OCI-LY3 (cell line): ENCODE measurements at regions not wholly inside any gene's neighbourhood (a gene's known extent, or its start where the extent isn't known, plus 50 kb on each side); places are given as distances from the start of the nearest gene placed in this dataset.

Experiments
- H2AFZ ChIP-seq: fragments of 200-600, 300-600 bp; shearing (Covaris generic); 2 replicates; pipeline ENCODE4 v1.6.0; 2014; ENCODE audit warnings: antibody characterized with exemption, low read depth, low read length
- H3K27ac ChIP-seq: fragments of 200-600, 300-600 bp; sonication (generic); 2 replicates; pipeline ENCODE4 v1.5.1; 2014; ENCODE audit warnings: mild to moderate bottlenecking, low read length, moderate library complexity, mixed read lengths
- H3K27me3 ChIP-seq: fragments of 200-600, 300-600 bp; sonication (generic); 2 replicates; pipeline ENCODE4 v1.6.1; 2014; ENCODE audit warnings: low read depth, low read length, mixed read lengths
- H3K36me3 ChIP-seq: fragments of 200-600, 300-600 bp; sonication (generic); replicated peaks from 2 replicates; pipeline ENCODE3; 2014; ENCODE audit warnings: low read depth, low read length, mixed read lengths
- H3K4me1 ChIP-seq: fragments of 300-600, 200-600 bp; sonication (generic); 2 replicates; pipeline ENCODE4 v1.6.1; 2014; ENCODE audit warnings: low read length, mixed read lengths
- H3K4me2 ChIP-seq: fragments of 200-600, 300-600 bp; sonication (generic); 2 replicates; pipeline ENCODE4 v1.6.1; 2014; ENCODE audit warnings: low read length, mixed read lengths
- H3K4me3 ChIP-seq: fragments of 300-600, 200-600 bp; sonication (generic); 2 replicates; pipeline ENCODE4 v1.5.1; 2014; ENCODE audit warnings: antibody characterized with exemption, mild to moderate bottlenecking, low read length, moderate library complexity
- H3K79me2 ChIP-seq: fragments of 300-600, 200-600 bp; shearing (Covaris generic); 2 replicates; pipeline ENCODE4 v1.6.1; 2014; ENCODE audit warnings: mild to moderate bottlenecking, low read length, mixed read lengths
- H3K9ac ChIP-seq: fragments of 300-600, 200-600 bp; shearing (Covaris generic); 2 replicates; pipeline ENCODE4 v1.6.0; 2014; ENCODE audit warnings: mild to moderate bottlenecking, low read length, moderate library complexity
- H3K9me3 ChIP-seq: fragments of 200-600, 300-600 bp; shearing (Covaris generic); 2 replicates; pipeline ENCODE4 v1.6.1; 2014; ENCODE audit warnings: low read length, mixed read lengths; ENCODE audit not compliant: insufficient read depth
- H4K20me1 ChIP-seq: fragments of 200-600, 300-600 bp; sonication (generic); 2 replicates; pipeline ENCODE4 v1.6.1; 2016; ENCODE audit warnings: low read length, mixed read lengths; ENCODE audit not compliant: insufficient read depth
- CTCF ChIP-seq: fragments of 200-600, 300-600 bp; sonication (generic); IDR thresholded peaks from 2 replicates; pipeline ENCODE4 v1.5.1; 2014; ENCODE audit warnings: antibody characterized with exemption, low read length, low read depth
- EZH2phosphoT487 ChIP-seq: fragments of 200-600 bp; shearing (Covaris generic); IDR thresholded peaks from 2 replicates; pipeline ENCODE4 v1.6.1; 2018; ENCODE audit warnings: antibody characterized with exemption, mixed run types, low read depth

GRCh38 chr18:44423814-44424644, 256.7 kb upstream of the SETBP1 start:
- no peak overlapping the region for H3K4me3 ChIP-seq
- TF ChIP-seq EZH2phosphoT487 = no peak
- no peak for TF ChIP-seq CTCF
- no peaks in the 10 kb centered on the region for H3K36me3 ChIP-seq
- H3K27me3 ChIP-seq = no peaks in the 10 kb centered on the region
- H3K79me2 ChIP-seq = no peaks in the 10 kb centered on the region
- H3K27ac ChIP-seq = no peak overlapping the region
- H3K9me3 ChIP-seq = no peaks in the 10 kb centered on the region
- H4K20me1 ChIP-seq = no peaks in the 10 kb centered on the region
- no peak overlapping the region for H2AFZ ChIP-seq
- no peak overlapping the region for H3K9ac ChIP-seq
- H3K4me1 ChIP-seq = no peaks in the 10 kb centered on the region
- H3K4me2 ChIP-seq = no peak overlapping the region

- H3K4me2 ChIP-seq = no peak overlapping the region
- no peaks in the 10 kb centered on the region for H3K9me3 ChIP-seq
- no peaks in the 10 kb centered on the region for H4K20me1 ChIP-seq
- H3K27ac ChIP-seq = no peak overlapping the region
- H3K27me3 ChIP-seq = no peaks in the 10 kb centered on the region
- H3K4me1 ChIP-seq = no peaks in the 10 kb centered on the region
- H3K9ac ChIP-seq = no peak overlapping the region
- no peaks in the 10 kb centered on the region for H3K36me3 ChIP-seq
- H3K79me2 ChIP-seq = no peaks in the 10 kb centered on the region
- no peak overlapping the region for H2AFZ ChIP-seq
- no peak overlapping the region for H3K4me3 ChIP-seq
- TF ChIP-seq EZH2phosphoT487 (no peak), CTCF (no peak)
Observed at GRCh38 chr18:44424645-44425035, 256.0 kb upstream of the SETBP1 start.

- no peak for TF ChIP-seq EZH2phosphoT487
- TF ChIP-seq CTCF = no peak
- Histone ChIP-seq H3K36me3 (no peaks in the 10 kb centered on the region), H3K4me3 (no peak overlapping the region), H3K79me2 (no peaks in the 10 kb centered on the region), H3K27ac (no peak overlapping the region), H2AFZ (no peak overlapping the region), H3K9me3 (no peaks in the 10 kb centered on the region), H3K4me2 (no peak overlapping the region), H3K4me1 (no peaks in the 10 kb centered on the region), H3K9ac (no peak overlapping the region), H4K20me1 (no peaks in the 10 kb centered on the region), H3K27me3 (no peaks in the 10 kb centered on the region)
Observed at GRCh38 chr18:44425161-44425560, 255.5 kb upstream of the SETBP1 start.

- no peaks in the 10 kb centered on the region for H3K27me3 ChIP-seq
- H3K9me3 ChIP-seq = no peaks in the 10 kb centered on the region
- no peak overlapping the region for H2AFZ ChIP-seq
- H3K36me3 ChIP-seq = no peaks in the 10 kb centered on the region
- no peak overlapping the region for H3K4me2 ChIP-seq
- no peak overlapping the region for H3K9ac ChIP-seq
- TF ChIP-seq EZH2phosphoT487 (no peak), CTCF (peak; percentile 30)
- H4K20me1 ChIP-seq = no peaks in the 10 kb centered on the region
- H3K4me1 ChIP-seq = no peaks in the 10 kb centered on the region
- H3K79me2 ChIP-seq = no peaks in the 10 kb centered on the region
- H3K4me3 ChIP-seq = no peak overlapping the region
- no peak overlapping the region for H3K27ac ChIP-seq
Observed at GRCh38 chr18:44437603-44438002, 243.1 kb upstream of the SETBP1 start.
